Fibroblast of the aortic adventitia (primary cell): ENCODE measurements at regions not wholly inside any gene's neighbourhood (a gene's known extent, or its start where the extent isn't known, plus 50 kb on each side); places are given as distances from the start of the nearest gene placed in this dataset.

ENCODE experiments used
- DNase-seq: peaks from one replicate; pipeline ENCODE4 v3.0.0-alpha.2; 2010; ENCODE audit warnings: low read depth
- H3K4me3 ChIP-seq: 2 replicates; pipeline ENCODE4 v1.5.1; 2011; ENCODE audit warnings: low read depth, mild to moderate bottlenecking, control low read depth, low read length, moderate library complexity
- CTCF ChIP-seq: IDR thresholded peaks from 2 replicates; pipeline ENCODE4 v1.5.1; 2011; ENCODE audit warnings: mild to moderate bottlenecking, low read length, control low read depth, inconsistent platforms; ENCODE audit not compliant: insufficient read depth

GRCh38 chr5:159507661-159508060 lies 177.4 kb upstream of the IL12B start:
- no peak for DNase-seq
- no peak overlapping the region for H3K4me3 ChIP-seq
- TF ChIP-seq CTCF: no peak

GRCh38 chr5:159508344-159508743 lies 178.1 kb upstream of the IL12B start:
- H3K4me3 ChIP-seq: no peak overlapping the region
- DNase-seq: peak; percentile 14
- no peak for TF ChIP-seq CTCF

- TF ChIP-seq CTCF: no peak
- no peak for DNase-seq
- no peak overlapping the region for H3K4me3 ChIP-seq
Observed at GRCh38 chr5:159509002-159509660, 178.8 kb upstream of the IL12B start.

GRCh38 chr5:159510282-159510681 lies 180.0 kb upstream of the IL12B start:
- H3K4me3 ChIP-seq: no peak overlapping the region
- peak; percentile 46 for DNase-seq
- TF ChIP-seq CTCF: no peak

- TF ChIP-seq CTCF: no peak
- no peak for DNase-seq
- no peak overlapping the region for H3K4me3 ChIP-seq
Observed at GRCh38 chr5:159511570-159511969, 181.3 kb upstream of the IL12B start.

- no peak for TF ChIP-seq CTCF
- DNase-seq: no peak
- no peak overlapping the region for H3K4me3 ChIP-seq
Observed at GRCh38 chr5:159512064-159512463, 181.8 kb upstream of the IL12B start.
